Kidney (tissue), 13 donors: ENCODE measurements at regions not wholly inside any gene's neighbourhood (a gene's known extent, or its start where the extent isn't known, plus 50 kb on each side); places are given as distances from the start of the nearest gene placed in this dataset.

ENCODE experiments used
- DNase-seq, 5 donors: peaks; one replicate each; pipeline ENCODE4 v3.0.0-alpha.2; 2013 to 2020
- FAIRE-seq: peaks from 2 replicates; lab custom pipeline; 2012; peaks lifted over from hg19 to GRCh38; lab: Jason Lieb, UNC
- H3K27ac ChIP-seq, 2 donors: one replicate each; pipeline ENCODE4 v1.7.0; 2013; ENCODE audit warnings: low read depth in 2 of 2, low read length in 2 of 2, inconsistent platforms in 1 of 2
- H3K27me3 ChIP-seq: one replicate; pipeline ENCODE4 v1.7.1; 2013; ENCODE audit warnings: low read length, inconsistent platforms; ENCODE audit not compliant: control insufficient read depth, insufficient read depth
- H3K36me3 ChIP-seq, 3 donors: one replicate each; pipeline versions ENCODE4 v1.7.0 to v1.7.1; 2013; ENCODE audit warnings: low read length in 3 of 3, control low read depth in 1 of 3, inconsistent platforms in 1 of 3; ENCODE audit not compliant: insufficient read depth in 3 of 3, control insufficient read depth in 2 of 3
- H3K4me1 ChIP-seq, 3 donors: one replicate each; pipeline versions ENCODE4 v1.7.0 to v1.7.1; 2013; ENCODE audit warnings: low read length in 3 of 3, inconsistent platforms in 1 of 3, low read depth in 1 of 3; ENCODE audit not compliant: control insufficient read depth in 2 of 3, insufficient read depth in 2 of 3
- H3K4me3 ChIP-seq, 3 donors: one replicate each; pipeline versions ENCODE4 v1.7.0 to v1.8.1; 2013; ENCODE audit warnings: low read length in 3 of 3, control low read depth in 1 of 3, inconsistent platforms in 1 of 3
- H3K9ac ChIP-seq, 3 donors: one replicate each; pipeline versions ENCODE4 v1.7.0 to v1.7.1; 2013; ENCODE audit warnings: low read length in 3 of 3, control low read depth in 1 of 3, inconsistent platforms in 1 of 3
- H3K9me3 ChIP-seq, 3 donors: one replicate each; pipeline versions ENCODE4 v1.7.0 to v1.7.1; 2013; ENCODE audit warnings: low read length in 3 of 3, control low read depth in 1 of 3, inconsistent platforms in 1 of 3; ENCODE audit not compliant: control insufficient read depth in 2 of 3, insufficient read depth in 1 of 3
- CTCF ChIP-seq: IDR thresholded peaks from 3 replicates; pipeline ENCODE4 v1.5.1; 2012; ENCODE audit warnings: mild to moderate bottlenecking, moderate library complexity, borderline replicate concordance; ENCODE audit not compliant: insufficient read depth; ENCODE audit errors: extremely low read depth
- intact Hi-C: fragments of 100-400 bp; cut with DNase I; formaldehyde crosslinking; loops from one replicate; pipeline ENCODE4 v1.11.1; 2022
- donor health status: control.
- donor health status: control.
- donor health status: control.
- donor health status: control.
- donor health status: control.
- donor health status: DM: yes; HTN: yes; CAD: no.
- donor health status: Normal renal cell carcinoma (clear cell type).

- Histone ChIP-seq H3K36me3 (no peaks in the 10 kb centered on the region), H3K4me3 (no peak overlapping the region), H3K9me3 (peaks cover 0 to 3% (median 0%) of the 10 kb centered on the region in 3 donors), H3K27ac (no peak overlapping the region), H3K4me1 (no peaks in the 10 kb centered on the region), H3K9ac (no peak overlapping the region), H3K27me3 (peaks cover 15% of the 10 kb centered on the region)
- no peak for FAIRE-seq
- TF ChIP-seq CTCF, result no peak
- intact Hi-C loops, result no loop called here
- DNase-seq, result no peak
Measured at GRCh38 chr16:86185089-86185488, 286.1 kb downstream of the IRF8 start.

DNA sequence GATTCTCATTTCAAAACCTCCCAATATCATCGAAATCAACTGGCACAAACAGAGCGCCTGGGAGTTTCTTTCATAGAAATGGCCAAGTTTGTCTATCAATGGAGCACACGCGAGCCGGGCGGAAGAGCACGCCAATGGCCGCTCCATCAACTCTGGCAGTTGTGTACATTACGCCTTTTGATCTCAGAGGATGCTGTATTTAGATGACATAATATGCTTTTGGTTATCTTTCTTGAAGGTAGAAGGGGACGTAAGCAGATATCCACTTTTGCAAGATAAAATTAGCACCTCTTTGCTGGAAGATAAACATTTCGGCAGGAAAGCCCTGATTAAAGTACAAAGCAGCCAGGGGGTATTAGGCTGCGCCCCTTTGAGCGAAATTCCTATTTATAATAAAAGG is 287.4 kb downstream of the IRF8 start:
- intact Hi-C loops, result no loop called here
- no peaks in the 10 kb centered on the region for H3K4me1 ChIP-seq
- FAIRE-seq, result no peak
- no peak for TF ChIP-seq CTCF
- no peak overlapping the region for H3K27ac ChIP-seq
- no peak for DNase-seq
- no peak overlapping the region for H3K9ac ChIP-seq
- H3K27me3 ChIP-seq, result peaks cover 24% of the 10 kb centered on the region
- H3K9me3 ChIP-seq, result no peaks in the 10 kb centered on the region
- H3K36me3 ChIP-seq, result no peaks in the 10 kb centered on the region
- no peak overlapping the region for H3K4me3 ChIP-seq

DNA sequence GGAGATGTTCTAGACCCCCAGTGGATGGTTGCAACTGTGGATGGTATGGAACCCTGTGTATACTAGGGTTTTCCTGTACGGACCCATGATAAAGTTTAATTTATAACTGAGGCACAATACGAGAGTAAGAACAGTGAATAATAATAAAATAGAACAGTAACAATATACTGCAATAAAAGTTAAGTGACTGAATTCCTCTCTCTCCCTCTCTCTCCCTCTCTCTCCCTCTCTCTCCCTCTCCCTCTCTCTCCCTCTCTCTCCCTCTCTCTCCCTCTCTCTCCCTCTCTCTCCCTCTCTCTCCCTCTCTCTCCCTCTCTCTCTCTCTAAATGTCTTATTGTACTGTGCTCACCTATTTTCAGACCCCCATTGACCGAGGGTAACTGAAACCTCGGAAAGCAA is 291.0 kb downstream of the IRF8 start:
- DNase-seq (no peak), FAIRE-seq (no peak)
- Histone ChIP-seq H3K4me3 (no peak overlapping the region), H3K9ac (no peak overlapping the region), H3K36me3 (no peaks in the 10 kb centered on the region), H3K27ac (no peak overlapping the region), H3K9me3 (no peaks in the 10 kb centered on the region), H3K4me1 (no peaks in the 10 kb centered on the region), H3K27me3 (peaks cover 32% of the 10 kb centered on the region)
- TF ChIP-seq CTCF, result no peak
- intact Hi-C loops, result no loop called here

DNA sequence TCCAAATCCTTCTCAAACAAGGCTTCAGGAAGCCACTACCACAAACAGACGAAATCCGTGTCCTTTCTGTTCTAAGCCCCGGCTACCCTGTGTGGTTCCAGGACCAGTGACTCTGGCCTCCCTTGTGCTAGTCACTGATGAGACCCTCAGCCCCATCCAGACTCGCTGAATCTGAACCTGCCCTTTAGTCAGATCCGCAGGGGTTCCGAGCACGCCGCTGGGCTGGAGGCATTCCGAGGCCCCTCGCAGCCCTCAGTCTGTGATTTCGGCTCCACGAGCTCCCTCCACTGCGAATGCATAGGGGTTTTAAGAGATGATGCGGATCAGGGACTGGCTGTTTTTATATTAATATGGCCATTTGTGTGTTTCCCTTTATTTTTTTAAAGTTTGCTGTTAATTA is 292.7 kb downstream of the IRF8 start:
- DNase-seq (no peak), FAIRE-seq (no peak)
- H3K36me3 ChIP-seq, result no peaks in the 10 kb centered on the region
- no peaks in the 10 kb centered on the region for H3K9me3 ChIP-seq
- TF ChIP-seq CTCF, result no peak
- no peaks in the 10 kb centered on the region for H3K4me1 ChIP-seq
- no peak overlapping the region for H3K4me3 ChIP-seq
- no peak overlapping the region for H3K27ac ChIP-seq
- H3K27me3 ChIP-seq, result peaks cover 34% of the 10 kb centered on the region
- no peak overlapping the region for H3K9ac ChIP-seq
- intact Hi-C loops, result no loop called here
